ENCODE measurements at regions not wholly inside any gene's neighbourhood (a gene's known extent, or its start where the extent isn't known, plus 50 kb on each side); places are given as distances from the start of the nearest gene placed in this dataset.

DNA sequence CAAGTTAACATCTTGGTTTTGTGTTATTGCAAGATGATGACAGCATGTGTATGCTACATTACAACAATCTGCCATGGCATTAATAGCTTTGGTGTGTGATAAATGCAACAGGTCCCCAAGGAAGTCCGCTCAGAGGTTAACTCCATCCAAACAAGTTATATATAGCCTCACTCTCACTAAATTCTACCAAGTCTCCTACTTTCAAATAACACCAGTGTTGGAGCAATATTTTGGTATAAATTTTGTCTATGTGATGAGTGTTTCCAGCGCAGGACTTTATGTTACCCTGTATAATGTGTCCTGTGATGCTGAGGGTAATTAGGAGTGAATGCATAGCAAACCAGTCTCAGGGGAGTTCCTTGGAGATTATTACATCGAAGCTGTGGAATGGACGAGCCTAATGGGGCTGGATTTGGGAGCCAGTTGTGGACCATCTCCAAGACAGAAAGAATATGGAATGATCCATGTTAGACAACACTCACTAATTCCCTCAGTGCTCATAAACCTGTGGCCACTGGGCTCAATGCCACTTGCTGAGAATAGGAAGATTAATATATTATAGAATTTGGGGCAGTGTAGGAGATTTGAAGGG, 127.6 kb upstream of the CXCL12 start:
- Mint-ChIP-seq H3K4me1 (no peaks in the 10 kb centered on the region), H3K27me3 (no peaks in the 10 kb centered on the region), H3K27ac (no peak overlapping the region), H3K9me3 (peaks cover 0 to 2% (median 0%) of the 10 kb centered on the region in 5 donors), H3K36me3 (no peaks in the 10 kb centered on the region), H3K4me3 (no peak overlapping the region)
- Histone ChIP-seq H3K4me1 (ENCODE audit: insufficient read depth, low read length) (no peaks in the 10 kb centered on the region), H3K9me3 (ENCODE audit: low read length) (no peaks in the 10 kb centered on the region), H3K4me3 (ENCODE audit: low read length) (no peak overlapping the region), H3K27ac (ENCODE audit: low read depth, low read length) (no peak overlapping the region), H3K36me3 (ENCODE audit: insufficient read depth, low read length) (no peaks in the 10 kb centered on the region), H3K27me3 (ENCODE audit: insufficient read depth, low read length, poor library complexity, severe bottlenecking) (no peaks in the 10 kb centered on the region)
- POLR2A ChIA-PET = no interaction called here
- DNase-seq = no peak
- CTCF ChIA-PET = no interaction called here

DNA sequence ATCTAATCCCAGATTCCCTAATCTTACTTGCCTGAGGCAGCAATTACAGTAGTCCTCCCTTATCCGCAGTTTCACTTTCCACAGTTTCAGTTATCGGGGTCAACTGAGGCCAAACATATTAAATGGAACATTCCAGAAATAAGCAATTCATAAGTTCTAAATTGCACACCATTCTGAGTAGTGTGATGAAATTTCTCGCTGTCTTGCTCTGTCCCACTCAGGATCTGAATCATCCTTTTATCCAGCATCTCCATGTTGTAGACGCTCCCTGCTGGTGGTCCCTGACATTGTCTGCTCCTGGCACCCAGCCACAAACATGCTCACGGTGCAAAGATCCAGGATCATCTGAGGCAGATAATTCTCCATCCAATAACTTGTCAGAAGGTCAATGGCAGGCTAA, 128.7 kb upstream of the CXCL12 start:
- Histone ChIP-seq H3K36me3 (ENCODE audit: insufficient read depth, low read length) (no peaks in the 10 kb centered on the region), H3K9me3 (ENCODE audit: low read length) (no peaks in the 10 kb centered on the region), H3K27ac (ENCODE audit: low read depth, low read length) (no peak overlapping the region), H3K4me3 (ENCODE audit: low read length) (no peak overlapping the region), H3K4me1 (ENCODE audit: insufficient read depth, low read length) (no peaks in the 10 kb centered on the region), H3K27me3 (ENCODE audit: insufficient read depth, low read length, poor library complexity, severe bottlenecking) (no peaks in the 10 kb centered on the region)
- POLR2A ChIA-PET = no interaction called here
- no peak for DNase-seq
- Mint-ChIP-seq H3K27me3 (no peaks in the 10 kb centered on the region), H3K9me3 (peaks cover 0 to 2% (median 0%) of the 10 kb centered on the region in 5 donors), H3K4me1 (no peaks in the 10 kb centered on the region), H3K27ac (no peak overlapping the region), H3K4me3 (no peak overlapping the region), H3K36me3 (no peaks in the 10 kb centered on the region)
- CTCF ChIA-PET = no interaction called here

GRCh38 chr10:44516891-44517290, 132.0 kb upstream of the CXCL12 start:
- CTCF ChIA-PET = no interaction called here
- POLR2A ChIA-PET = no interaction called here
- H3K36me3 ChIP-seq (ENCODE audit: insufficient read depth, low read length) = no peaks in the 10 kb centered on the region
- H3K27me3 Mint-ChIP-seq = no peaks in the 10 kb centered on the region
- H3K27me3 ChIP-seq (ENCODE audit: insufficient read depth, low read length, poor library complexity, severe bottlenecking) = no peaks in the 10 kb centered on the region
- H3K4me1 Mint-ChIP-seq = no peaks in the 10 kb centered on the region
- no peak for DNase-seq
- H3K27ac ChIP-seq (ENCODE audit: low read depth, low read length) = no peak overlapping the region
- H3K4me3 Mint-ChIP-seq = no peak overlapping the region
- H3K36me3 Mint-ChIP-seq = no peaks in the 10 kb centered on the region
- no peak overlapping the region for H3K4me3 ChIP-seq (ENCODE audit: low read length)
- H3K9me3 Mint-ChIP-seq = peaks cover 0 to 2% (median 0%) of the 10 kb centered on the region in 5 donors
- H3K27ac Mint-ChIP-seq = no peak overlapping the region
- H3K4me1 ChIP-seq (ENCODE audit: insufficient read depth, low read length) = no peaks in the 10 kb centered on the region
- H3K9me3 ChIP-seq (ENCODE audit: low read length) = no peaks in the 10 kb centered on the region

GRCh38 chr10:44517635-44518034, 132.7 kb upstream of the CXCL12 start:
- no peaks in the 10 kb centered on the region for H3K36me3 Mint-ChIP-seq

DNA sequence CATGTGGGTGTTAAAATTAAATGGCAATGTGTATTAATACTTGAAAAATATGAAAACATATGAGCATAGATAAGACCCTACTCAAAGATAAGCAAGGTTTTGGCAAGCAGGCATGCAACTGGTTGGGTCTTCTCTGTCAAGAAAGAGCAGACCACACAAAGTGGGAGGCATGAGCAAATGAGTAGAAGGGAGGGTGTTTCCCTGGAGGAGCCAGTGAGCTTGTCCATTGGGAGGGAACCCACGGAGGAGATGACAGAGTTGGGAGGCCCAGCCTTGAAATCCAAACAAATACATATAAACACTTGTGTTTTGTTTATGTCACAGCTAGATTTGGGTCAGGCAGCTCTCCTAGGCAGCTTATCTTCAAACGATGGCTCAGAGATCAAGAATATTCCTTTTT, 134.5 kb upstream of the CXCL12 start:
- no peak overlapping the region for H3K27ac Mint-ChIP-seq
- POLR2A ChIA-PET = no interaction called here
- Histone ChIP-seq H3K4me1 (ENCODE audit: insufficient read depth, low read length) (no peaks in the 10 kb centered on the region), H3K27me3 (ENCODE audit: insufficient read depth, low read length, poor library complexity, severe bottlenecking) (no peaks in the 10 kb centered on the region), H3K36me3 (ENCODE audit: insufficient read depth, low read length) (no peaks in the 10 kb centered on the region), H3K27ac (ENCODE audit: low read depth, low read length) (no peak overlapping the region), H3K4me3 (ENCODE audit: low read length) (no peak overlapping the region), H3K9me3 (ENCODE audit: low read length) (no peaks in the 10 kb centered on the region)
- DNase-seq = no peak
- H3K27me3 Mint-ChIP-seq = no peaks in the 10 kb centered on the region
- no peak overlapping the region for H3K4me3 Mint-ChIP-seq
- CTCF ChIA-PET = no interaction called here
- H3K4me1 Mint-ChIP-seq = no peaks in the 10 kb centered on the region
- H3K9me3 Mint-ChIP-seq = peaks cover 0 to 6% (median 2%) of the 10 kb centered on the region in 5 donors
- H3K36me3 Mint-ChIP-seq = no peaks in the 10 kb centered on the region

More at GRCh38 chr10:44517635-44518034, 132.7 kb upstream of the CXCL12 start:
- DNase-seq = no peak
- no peak overlapping the region for H3K27ac Mint-ChIP-seq
- CTCF ChIA-PET = interaction anchor here (1.1 kb wide), 1 partner anchor 8 kb away, joined by 3 read pairs; no protein-coding TSS in a partner anchor
- Histone ChIP-seq H3K36me3 (ENCODE audit: insufficient read depth, low read length) (no peaks in the 10 kb centered on the region), H3K27me3 (ENCODE audit: insufficient read depth, low read length, poor library complexity, severe bottlenecking) (no peaks in the 10 kb centered on the region), H3K4me1 (ENCODE audit: insufficient read depth, low read length) (no peaks in the 10 kb centered on the region), H3K4me3 (ENCODE audit: low read length) (no peak overlapping the region), H3K27ac (ENCODE audit: low read depth, low read length) (no peak overlapping the region), H3K9me3 (ENCODE audit: low read length) (no peaks in the 10 kb centered on the region)
- no peaks in the 10 kb centered on the region for H3K4me1 Mint-ChIP-seq
- peaks cover 0 to 2% (median 0%) of the 10 kb centered on the region in 5 donors for H3K9me3 Mint-ChIP-seq
- H3K4me3 Mint-ChIP-seq = no peak overlapping the region
- H3K27me3 Mint-ChIP-seq = no peaks in the 10 kb centered on the region
- POLR2A ChIA-PET = no interaction called here

- ChIA-PET POLR2A (no interaction called here), CTCF (no interaction called here)
- Histone ChIP-seq H3K27me3 (ENCODE audit: insufficient read depth, low read length, poor library complexity, severe bottlenecking) (no peaks in the 10 kb centered on the region), H3K27ac (ENCODE audit: low read depth, low read length) (no peak overlapping the region), H3K36me3 (ENCODE audit: insufficient read depth, low read length) (no peaks in the 10 kb centered on the region), H3K4me3 (ENCODE audit: low read length) (no peak overlapping the region), H3K4me1 (ENCODE audit: insufficient read depth, low read length) (no peaks in the 10 kb centered on the region), H3K9me3 (ENCODE audit: low read length) (no peaks in the 10 kb centered on the region)
- no peaks in the 10 kb centered on the region for H3K27me3 Mint-ChIP-seq
- H3K4me1 Mint-ChIP-seq = no peaks in the 10 kb centered on the region
- H3K9me3 Mint-ChIP-seq = peaks cover 0 to 11% (median 2%) of the 10 kb centered on the region in 5 donors
- H3K27ac Mint-ChIP-seq = no peak overlapping the region
- DNase-seq = no peak
- H3K36me3 Mint-ChIP-seq = no peaks in the 10 kb centered on the region
- H3K4me3 Mint-ChIP-seq = no peak overlapping the region
Observed at GRCh38 chr10:44520651-44521050, 135.8 kb upstream of the CXCL12 start.

- Mint-ChIP-seq H3K36me3 (peaks cover 0 to 10% (median 0%) of the 10 kb centered on the region in 3 donors), H3K4me1 (no peaks in the 10 kb centered on the region), H3K9me3 (peaks cover 10 to 22% (median 13%) of the 10 kb centered on the region in 5 donors), H3K4me3 (no peak overlapping the region), H3K27me3 (no peaks in the 10 kb centered on the region), H3K27ac (no peak overlapping the region)
- H3K9me3 ChIP-seq (ENCODE audit: low read length) = no peaks in the 10 kb centered on the region
- H3K27ac ChIP-seq (ENCODE audit: low read depth, low read length) = no peak overlapping the region
- no peaks in the 10 kb centered on the region for H3K27me3 ChIP-seq (ENCODE audit: insufficient read depth, low read length, poor library complexity, severe bottlenecking)
- no peak overlapping the region for H3K4me3 ChIP-seq (ENCODE audit: low read length)
- H3K36me3 ChIP-seq (ENCODE audit: insufficient read depth, low read length) = no peaks in the 10 kb centered on the region
- ChIA-PET POLR2A (no interaction called here), CTCF (no interaction called here)
- no peaks in the 10 kb centered on the region for H3K4me1 ChIP-seq (ENCODE audit: insufficient read depth, low read length)
- DNase-seq = no peak
Observed at GRCh38 chr10:44539178-44539577, 154.3 kb upstream of the CXCL12 start.

- Mint-ChIP-seq H3K36me3 (peaks cover 0 to 8% (median 1%) of the 10 kb centered on the region in 3 donors), H3K27ac (no peak overlapping the region), H3K27me3 (peaks cover 0 to 4% of the 10 kb centered on the region in 2 donors), H3K4me1 (no peaks in the 10 kb centered on the region), H3K4me3 (no peak overlapping the region), H3K9me3 (peaks cover 3 to 29% (median 8%) of the 10 kb centered on the region in 5 donors)
- no peak overlapping the region for H3K4me3 ChIP-seq (ENCODE audit: low read length)
- ChIA-PET CTCF (no interaction called here), POLR2A (no interaction called here)
- no peaks in the 10 kb centered on the region for H3K9me3 ChIP-seq (ENCODE audit: low read length)
- DNase-seq = no peak
- no peak overlapping the region for H3K27ac ChIP-seq (ENCODE audit: low read depth, low read length)
- H3K27me3 ChIP-seq (ENCODE audit: insufficient read depth, low read length, poor library complexity, severe bottlenecking) = no peaks in the 10 kb centered on the region
- H3K36me3 ChIP-seq (ENCODE audit: insufficient read depth, low read length) = no peaks in the 10 kb centered on the region
- H3K4me1 ChIP-seq (ENCODE audit: insufficient read depth, low read length) = no peaks in the 10 kb centered on the region
Observed at GRCh38 chr10:44552726-44553125, 167.8 kb upstream of the CXCL12 start.

Measured in CD8-positive, alpha-beta memory T cell (primary cell).